Fibroblast of gingiva (primary cell): ENCODE measurements at regions not wholly inside any gene's neighbourhood (a gene's known extent, or its start where the extent isn't known, plus 50 kb on each side); places are given as distances from the start of the nearest gene placed in this dataset.

Source experiments
- DNase-seq: peaks from one replicate; pipeline ENCODE4 v3.0.0-alpha.2; 2011; ENCODE audit warnings: low read depth

- no peak for DNase-seq
Observed at GRCh38 chrX:46447384-46447783, 97.8 kb downstream of the ZNF674 start.

- DNase-seq: peak; percentile 85
Observed at GRCh38 chrX:46446727-46447378, 98.4 kb downstream of the ZNF674 start.

- DNase-seq: peak; percentile 65
Observed at GRCh38 chrX:46444011-46444410, 101.2 kb downstream of the ZNF674 start.

GRCh38 chrX:46436744-46437143 is 108.5 kb downstream of the ZNF674 start:
- no peak for DNase-seq

- DNase-seq: peak; percentile 4
Observed at GRCh38 chrX:46433892-46434291, 111.3 kb downstream of the ZNF674 start.

GRCh38 chrX:46408553-46409407 is 136.4 kb downstream of the ZNF674 start:
- DNase-seq: peak; percentile 55

GRCh38 chrX:46407753-46408130 is 137.5 kb downstream of the ZNF674 start:
- DNase-seq: no peak

- no peak for DNase-seq
Observed at GRCh38 chrX:46407036-46407752, 138.0 kb downstream of the ZNF674 start.

GRCh38 chrX:46404774-46405173 is 140.4 kb downstream of the ZNF674 start:
- no peak for DNase-seq

GRCh38 chrX:46400530-46401443 is 144.4 kb downstream of the ZNF674 start:
- DNase-seq: no peak

- no peak for DNase-seq
Observed at GRCh38 chrX:46398874-46399273, 146.3 kb downstream of the ZNF674 start.

GRCh38 chrX:46398126-46398525 is 147.1 kb downstream of the ZNF674 start:
- DNase-seq: no peak

- no peak for DNase-seq
Observed at GRCh38 chrX:46386511-46386910, 158.7 kb downstream of the ZNF674 start.

GRCh38 chrX:46383006-46383405 is 162.2 kb downstream of the ZNF674 start:
- DNase-seq: no peak

GRCh38 chrX:46382595-46382994 is 162.6 kb downstream of the ZNF674 start:
- no peak for DNase-seq

- peak; percentile 1 for DNase-seq
Observed at GRCh38 chrX:46381630-46382029, 163.6 kb downstream of the ZNF674 start.

- no peak for DNase-seq
Observed at GRCh38 chrX:46380148-46380752, 165.0 kb downstream of the ZNF674 start.

- peak; percentile 46 for DNase-seq
Observed at GRCh38 chrX:46376246-46376885, 168.9 kb downstream of the ZNF674 start.

GRCh38 chrX:46375831-46376230 is 169.4 kb downstream of the ZNF674 start:
- no peak for DNase-seq

GRCh38 chrX:46374371-46374770 is 170.8 kb downstream of the ZNF674 start:
- DNase-seq: peak; percentile 1

- peak; percentile 12 for DNase-seq
Observed at GRCh38 chrX:46367491-46367890, 177.7 kb downstream of the ZNF674 start.
